MM.1S (cell line): ENCODE measurements at regions not wholly inside any gene's neighbourhood (a gene's known extent, or its start where the extent isn't known, plus 50 kb on each side); places are given as distances from the start of the nearest gene placed in this dataset.

Experiments used
- DNase-seq: peaks from one replicate; pipeline ENCODE4 v3.0.0-alpha.2; 2015
- H2AFZ ChIP-seq: fragments of 300-600 bp; sonication (generic); 2 replicates; pipeline ENCODE4 v1.6.0; 2016; ENCODE audit warnings: antibody characterized with exemption, low read length
- H3F3A ChIP-seq: fragments of 300-600 bp; sonication (generic); 2 replicates; pipeline ENCODE4 v1.6.1; 2016; ENCODE audit warnings: mild to moderate bottlenecking, antibody characterized with exemption, low read length, moderate library complexity, mixed read lengths; ENCODE audit not compliant: insufficient read depth
- H3K27ac ChIP-seq: fragments of 300-600 bp; sonication (generic); 2 replicates; pipeline ENCODE4 v1.5.1; 2016; ENCODE audit warnings: mild to moderate bottlenecking, low read length
- H3K27me3 ChIP-seq: fragments of 300-600 bp; sonication (generic); replicated peaks from 2 replicates; pipeline ENCODE4 v1.6.0; 2016; ENCODE audit warnings: low read length; ENCODE audit not compliant: insufficient read depth
- H3K36me3 ChIP-seq: fragments of 300-600 bp; sonication (generic); replicated peaks from 2 replicates; pipeline ENCODE4 v1.6.1; 2016; ENCODE audit warnings: mild to moderate bottlenecking, low read length, mixed read lengths; ENCODE audit not compliant: insufficient read depth
- H3K4me1 ChIP-seq: fragments of 300-600 bp; sonication (generic); 2 replicates; pipeline ENCODE4 v1.6.1; 2016; ENCODE audit warnings: low read length, mixed read lengths
- H3K4me2 ChIP-seq: fragments of 300-600 bp; sonication (generic); 2 replicates; pipeline ENCODE4 v1.6.0; 2016; ENCODE audit warnings: low read depth, low read length
- H3K4me3 ChIP-seq: fragments of 300-600 bp; sonication (generic); 2 replicates; pipeline ENCODE4 v1.5.1; 2016; ENCODE audit warnings: low read length, mixed read lengths
- H3K79me2 ChIP-seq: fragments of 300-600 bp; sonication (generic); 2 replicates; pipeline ENCODE4 v1.6.1; 2016; ENCODE audit warnings: mixed run types, low read length, mixed read lengths
- H3K9ac ChIP-seq: fragments of 300-600 bp; sonication (generic); 2 replicates; pipeline ENCODE4 v1.6.1; 2016; ENCODE audit warnings: low read length, mixed read lengths
- H3K9me2 ChIP-seq: fragments of 300-600 bp; sonication (generic); replicated peaks from 2 replicates; pipeline ENCODE4 v1.6.1; 2016; ENCODE audit warnings: mild to moderate bottlenecking, low read length, mixed read lengths; ENCODE audit not compliant: insufficient read depth
- H3K9me3 ChIP-seq: fragments of 300-600 bp; sonication (generic); replicated peaks from 2 replicates; pipeline ENCODE4 v1.6.1; 2016; ENCODE audit warnings: mild to moderate bottlenecking, low read length, mixed read lengths; ENCODE audit not compliant: insufficient read depth
- H4K20me1 ChIP-seq: fragments of 300-600 bp; sonication (generic); 2 replicates; pipeline ENCODE4 v1.6.1; 2016; ENCODE audit warnings: mild to moderate bottlenecking, low read length, moderate library complexity, mixed read lengths; ENCODE audit not compliant: insufficient read depth
- EZH2 ChIP-seq: fragments of 300-600 bp; sonication (generic); optimal IDR thresholded peaks from 2 replicates; pipeline ENCODE3; 2017; ENCODE audit warnings: low read depth, mild to moderate bottlenecking, antibody characterized with exemption, low read length, mixed read lengths
- EZH2phosphoT487 ChIP-seq: fragments of 300-600 bp; sonication (generic); IDR thresholded peaks from 2 replicates; pipeline ENCODE4 v1.6.1; 2018; ENCODE audit warnings: antibody characterized with exemption, low read length
- TF ChIP-seq, protein P1 (sequence below): fragments of 300-600 bp; sonication (generic); IDR thresholded peaks from 2 replicates; pipeline ENCODE4 v1.5.1; 2016; ENCODE audit warnings: antibody characterized with exemption, low read length, mixed read lengths

DNA sequence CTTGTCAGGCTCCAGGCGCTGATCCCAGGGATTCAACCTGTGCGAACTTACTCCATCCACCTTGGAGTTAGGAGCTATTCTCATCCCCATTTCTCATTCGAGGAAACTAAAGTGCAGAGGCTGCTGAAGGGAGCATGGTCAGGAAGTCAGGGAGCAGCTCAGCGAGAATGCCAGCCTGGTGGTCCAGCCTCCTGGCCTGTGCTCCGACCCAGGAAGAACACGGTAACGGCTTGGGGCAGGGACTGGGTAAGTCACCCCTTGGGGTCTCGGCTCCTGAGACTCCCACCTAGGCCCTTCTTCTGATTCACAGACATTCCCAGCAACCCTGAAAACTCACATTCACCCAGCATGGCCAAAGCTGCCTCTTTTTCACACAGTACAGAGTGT, 132.8 kb downstream of the CRYBB2 start:
- no peaks in the 10 kb centered on the region for H3K27me3 ChIP-seq
- no peaks in the 10 kb centered on the region for H3K4me1 ChIP-seq
- no peak overlapping the region for H3K4me3 ChIP-seq
- H3F3A ChIP-seq: no peaks in the 10 kb centered on the region
- H3K9me2 ChIP-seq: no peaks in the 10 kb centered on the region
- no peak overlapping the region for H3K9ac ChIP-seq
- H4K20me1 ChIP-seq: no peaks in the 10 kb centered on the region
- H3K9me3 ChIP-seq: no peaks in the 10 kb centered on the region
- no peak overlapping the region for H2AFZ ChIP-seq
- H3K36me3 ChIP-seq: no peaks in the 10 kb centered on the region
- no peak overlapping the region for H3K27ac ChIP-seq
- no peaks in the 10 kb centered on the region for H3K79me2 ChIP-seq
- DNase-seq: no peak
- no peak overlapping the region for H3K4me2 ChIP-seq
- no peak for TF ChIP-seq EZH2
- TF ChIP-seq, protein P1, sequence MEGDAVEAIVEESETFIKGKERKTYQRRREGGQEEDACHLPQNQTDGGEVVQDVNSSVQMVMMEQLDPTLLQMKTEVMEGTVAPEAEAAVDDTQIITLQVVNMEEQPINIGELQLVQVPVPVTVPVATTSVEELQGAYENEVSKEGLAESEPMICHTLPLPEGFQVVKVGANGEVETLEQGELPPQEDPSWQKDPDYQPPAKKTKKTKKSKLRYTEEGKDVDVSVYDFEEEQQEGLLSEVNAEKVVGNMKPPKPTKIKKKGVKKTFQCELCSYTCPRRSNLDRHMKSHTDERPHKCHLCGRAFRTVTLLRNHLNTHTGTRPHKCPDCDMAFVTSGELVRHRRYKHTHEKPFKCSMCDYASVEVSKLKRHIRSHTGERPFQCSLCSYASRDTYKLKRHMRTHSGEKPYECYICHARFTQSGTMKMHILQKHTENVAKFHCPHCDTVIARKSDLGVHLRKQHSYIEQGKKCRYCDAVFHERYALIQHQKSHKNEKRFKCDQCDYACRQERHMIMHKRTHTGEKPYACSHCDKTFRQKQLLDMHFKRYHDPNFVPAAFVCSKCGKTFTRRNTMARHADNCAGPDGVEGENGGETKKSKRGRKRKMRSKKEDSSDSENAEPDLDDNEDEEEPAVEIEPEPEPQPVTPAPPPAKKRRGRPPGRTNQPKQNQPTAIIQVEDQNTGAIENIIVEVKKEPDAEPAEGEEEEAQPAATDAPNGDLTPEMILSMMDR: no peak
- no peak for TF ChIP-seq EZH2phosphoT487

- Histone ChIP-seq H4K20me1 (no peaks in the 10 kb centered on the region), H3F3A (no peaks in the 10 kb centered on the region), H3K27me3 (no peaks in the 10 kb centered on the region), H3K79me2 (no peaks in the 10 kb centered on the region), H3K4me1 (no peaks in the 10 kb centered on the region), H3K27ac (no peak overlapping the region), H3K9me3 (no peaks in the 10 kb centered on the region), H2AFZ (no peak overlapping the region), H3K9me2 (no peaks in the 10 kb centered on the region), H3K4me2 (no peak overlapping the region), H3K9ac (no peak overlapping the region), H3K4me3 (no peak overlapping the region), H3K36me3 (no peaks in the 10 kb centered on the region)
- DNase-seq: no peak
- TF ChIP-seq EZH2phosphoT487 (no peak), EZH2 (no peak)
- TF ChIP-seq, protein P1: no peak
Measured at GRCh38 chr22:25353516-25354445, 134.3 kb downstream of the CRYBB2 start.

- H3K4me1 ChIP-seq: no peaks in the 10 kb centered on the region
- H3K9me2 ChIP-seq: no peaks in the 10 kb centered on the region
- H3K4me3 ChIP-seq: no peak overlapping the region
- no peak overlapping the region for H2AFZ ChIP-seq
- H3K9ac ChIP-seq: no peak overlapping the region
- no peaks in the 10 kb centered on the region for H3K36me3 ChIP-seq
- DNase-seq: no peak
- H4K20me1 ChIP-seq: no peaks in the 10 kb centered on the region
- no peak overlapping the region for H3K4me2 ChIP-seq
- no peaks in the 10 kb centered on the region for H3F3A ChIP-seq
- H3K79me2 ChIP-seq: no peaks in the 10 kb centered on the region
- H3K9me3 ChIP-seq: no peaks in the 10 kb centered on the region
- H3K27me3 ChIP-seq: no peaks in the 10 kb centered on the region; the same call in 1 of the 2 replicates
- no peak overlapping the region for H3K27ac ChIP-seq
- TF ChIP-seq, protein P1: no peak
- TF ChIP-seq EZH2 (no peak), EZH2phosphoT487 (no peak)
Measured at GRCh38 chr22:25354456-25354855, 135.0 kb downstream of the CRYBB2 start.
